Caco-2 (cell line): ENCODE measurements at regions not wholly inside any gene's neighbourhood (a gene's known extent, or its start where the extent isn't known, plus 50 kb on each side); places are given as distances from the start of the nearest gene placed in this dataset.

Experiments used
- BruUV-seq: library from RNA; stranded (reverse); fragments of 400-500 nt; replicated peaks from 2 replicates; lab custom pipeline; 2021; lab: Mats Ljungman, UMichigan
- CTCF ChIA-PET: fragments of 300-600 bp; sonication (Branson Sonifier 250); formaldehyde crosslinking; loops from one replicate; lab custom pipeline; 2022; ENCODE audit warnings: antibody characterized with exemption; lab: Charles Lee
- POLR2A ChIA-PET: fragments of 300-600 bp; sonication (Branson Sonifier 250); formaldehyde crosslinking; loops from one replicate; lab custom pipeline; 2022; ENCODE audit warnings: antibody characterized with exemption; lab: Charles Lee
- DNase-seq, 2 experiments: peaks; one replicate each; pipeline versions ENCODE4 v3.0.0 to v3.0.0-alpha.2; 2020 to 2022
- H3K27me3 ChIP-seq: replicated peaks from 2 replicates; pipeline ENCODE4 v1.6.0; 2011; ENCODE audit warnings: low read length; ENCODE audit not compliant: control insufficient read depth, insufficient read depth
- H3K36me3 ChIP-seq: 2 replicates; pipeline ENCODE4 v1.5.1; 2011; ENCODE audit warnings: low read length; ENCODE audit not compliant: control insufficient read depth, insufficient read depth
- H3K4me1 ChIP-seq: fragments of 250-450 bp; sonication (Bioruptor Pico); 2 replicates; pipeline ENCODE4 v1.5.1; 2020; ENCODE audit warnings: mild to moderate bottlenecking
- H3K4me3 ChIP-seq: 2 replicates; pipeline ENCODE4 v1.5.1; 2011; ENCODE audit warnings: low read depth, mild to moderate bottlenecking, control low read depth, low read length
- H3K9me3 ChIP-seq: fragments of 250-450 bp; sonication (Bioruptor Pico); 2 replicates; pipeline ENCODE4 v1.5.1; 2020; ENCODE audit warnings: mild to moderate bottlenecking, moderate library complexity
- H3K27ac Mint-ChIP-seq: one replicate; pipeline ENCODE4 v1.8.0; 2022; ENCODE audit warnings: mixed read lengths; ENCODE audit not compliant: unreplicated experiment
- H3K27me3 Mint-ChIP-seq: one replicate; pipeline ENCODE4 v1.8.0; 2022; ENCODE audit warnings: mixed read lengths; ENCODE audit not compliant: insufficient read depth, unreplicated experiment
- H3K36me3 Mint-ChIP-seq: one replicate; pipeline ENCODE4 v1.8.0; 2022; ENCODE audit warnings: mild to moderate bottlenecking, mixed read lengths; ENCODE audit not compliant: insufficient read depth, unreplicated experiment
- H3K4me1 Mint-ChIP-seq: one replicate; pipeline ENCODE4 v1.8.0; 2022; ENCODE audit warnings: low read depth, mixed read lengths; ENCODE audit not compliant: unreplicated experiment
- H3K4me3 Mint-ChIP-seq: one replicate; pipeline ENCODE4 v1.8.0; 2022; ENCODE audit warnings: mild to moderate bottlenecking, moderate library complexity, mixed read lengths; ENCODE audit not compliant: unreplicated experiment
- H3K9me3 Mint-ChIP-seq: one replicate; pipeline ENCODE4 v1.8.0; 2022; ENCODE audit warnings: mixed read lengths; ENCODE audit not compliant: unreplicated experiment
- intact Hi-C: fragments of 100-400 bp; cut with micrococcal nuclease; formaldehyde crosslinking; loops from one replicate; pipeline ENCODE4 v1.10.0; 2022; ENCODE audit not compliant: unreplicated experiment
- TF ChIP-seq, protein P1 (sequence below), 2 experiments: fragments of 200-600 bp in 1 of 2; IDR thresholded peaks; 1 replicate in 1 of 2; 2 replicates in 1 of 2; pipeline versions ENCODE4 v1.5.1 to v1.8.0; 2011 to 2022; ENCODE audit warnings: antibody characterized with exemption in 1 of 2, control low read depth in 1 of 2, inconsistent platforms in 1 of 2, low read depth in 1 of 2, low read length in 1 of 2, mild to moderate bottlenecking in 1 of 2, moderate library complexity in 1 of 2; ENCODE audit not compliant: insufficient read depth in 1 of 2, severe bottlenecking in 1 of 2, unreplicated experiment in 1 of 2

DNA sequence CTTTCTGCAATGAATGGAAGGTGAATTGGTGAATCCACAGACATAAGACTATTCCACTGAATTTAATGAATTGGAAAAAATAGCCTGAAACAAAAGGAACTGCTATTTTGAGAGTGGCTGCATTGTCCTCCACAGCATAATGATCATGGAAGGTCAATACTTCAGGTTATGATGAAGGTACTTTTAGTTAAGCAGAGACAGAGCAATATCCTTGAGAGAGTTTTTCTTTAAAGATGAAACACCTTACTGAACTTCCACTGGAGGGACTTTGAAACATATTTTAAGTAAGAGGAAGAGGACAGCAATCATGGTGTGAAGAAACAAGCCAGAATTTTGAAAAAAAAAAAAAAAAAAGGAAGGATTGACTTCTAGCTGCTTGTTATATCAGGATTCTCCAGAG is 68.8 kb upstream of the DPP10 start:
- H3K9me3 Mint-ChIP-seq: peaks cover 19% of the 10 kb centered on the region
- no peaks in the 10 kb centered on the region for H3K4me1 ChIP-seq
- peaks cover 6% of the 10 kb centered on the region for H3K9me3 ChIP-seq
- ChIA-PET CTCF (no interaction called here), POLR2A (no interaction called here)
- no peak overlapping the region for H3K27ac Mint-ChIP-seq
- H3K36me3 Mint-ChIP-seq: no peaks in the 10 kb centered on the region
- H3K27me3 Mint-ChIP-seq: no peaks in the 10 kb centered on the region
- intact Hi-C loops: no loop called here
- TF ChIP-seq, protein P1, sequence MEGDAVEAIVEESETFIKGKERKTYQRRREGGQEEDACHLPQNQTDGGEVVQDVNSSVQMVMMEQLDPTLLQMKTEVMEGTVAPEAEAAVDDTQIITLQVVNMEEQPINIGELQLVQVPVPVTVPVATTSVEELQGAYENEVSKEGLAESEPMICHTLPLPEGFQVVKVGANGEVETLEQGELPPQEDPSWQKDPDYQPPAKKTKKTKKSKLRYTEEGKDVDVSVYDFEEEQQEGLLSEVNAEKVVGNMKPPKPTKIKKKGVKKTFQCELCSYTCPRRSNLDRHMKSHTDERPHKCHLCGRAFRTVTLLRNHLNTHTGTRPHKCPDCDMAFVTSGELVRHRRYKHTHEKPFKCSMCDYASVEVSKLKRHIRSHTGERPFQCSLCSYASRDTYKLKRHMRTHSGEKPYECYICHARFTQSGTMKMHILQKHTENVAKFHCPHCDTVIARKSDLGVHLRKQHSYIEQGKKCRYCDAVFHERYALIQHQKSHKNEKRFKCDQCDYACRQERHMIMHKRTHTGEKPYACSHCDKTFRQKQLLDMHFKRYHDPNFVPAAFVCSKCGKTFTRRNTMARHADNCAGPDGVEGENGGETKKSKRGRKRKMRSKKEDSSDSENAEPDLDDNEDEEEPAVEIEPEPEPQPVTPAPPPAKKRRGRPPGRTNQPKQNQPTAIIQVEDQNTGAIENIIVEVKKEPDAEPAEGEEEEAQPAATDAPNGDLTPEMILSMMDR (IDR thresholded peaks at IDR 0.05; ENCODE audit: insufficient read depth in 1 of 2, low read depth in 1 of 2, low read length in 1 of 2, severe bottlenecking in 1 of 2, unreplicated experiment in 1 of 2): no peak
- H3K4me1 Mint-ChIP-seq: no peaks in the 10 kb centered on the region
- no peaks in the 10 kb centered on the region for H3K27me3 ChIP-seq
- BruUV-seq: no TSS peak
- no peak for DNase-seq
- H3K4me3 Mint-ChIP-seq: no peak overlapping the region
- H3K4me3 ChIP-seq: no peak overlapping the region
- no peaks in the 10 kb centered on the region for H3K36me3 ChIP-seq

DNA sequence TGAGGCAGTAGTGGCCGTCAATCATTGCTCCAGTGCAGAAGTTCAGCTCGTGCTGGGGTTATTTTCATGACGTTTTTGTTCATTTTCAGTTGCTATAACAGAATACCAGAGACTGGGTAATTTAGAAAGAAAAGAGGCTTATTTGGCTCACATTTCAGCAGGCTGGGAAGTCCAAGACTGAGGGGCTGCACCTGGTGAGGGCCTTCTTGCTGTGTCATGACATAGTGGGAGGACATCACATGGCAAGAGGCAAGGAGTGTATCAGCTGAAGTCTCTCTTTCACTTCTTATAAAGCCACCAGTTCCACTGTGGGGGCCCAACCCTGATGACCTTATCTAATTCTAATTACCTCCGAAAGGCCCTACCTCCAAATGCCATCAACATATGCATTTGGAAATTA is 58.0 kb upstream of the DPP10 start:
- BruUV-seq: no TSS peak
- H3K4me1 ChIP-seq: no peaks in the 10 kb centered on the region
- Mint-ChIP-seq H3K36me3 (no peaks in the 10 kb centered on the region), H3K27ac (no peak overlapping the region), H3K4me1 (no peaks in the 10 kb centered on the region), H3K4me3 (no peak overlapping the region), H3K9me3 (no peaks in the 10 kb centered on the region), H3K27me3 (peaks cover 2% of the 10 kb centered on the region)
- POLR2A ChIA-PET: no interaction called here
- no peaks in the 10 kb centered on the region for H3K36me3 ChIP-seq
- H3K4me3 ChIP-seq: no peak overlapping the region
- intact Hi-C loops: no loop called here
- CTCF ChIA-PET: no interaction called here
- DNase-seq: no peak
- TF ChIP-seq, protein P1 (IDR thresholded peaks at IDR 0.05; ENCODE audit: insufficient read depth in 1 of 2, low read depth in 1 of 2, low read length in 1 of 2, severe bottlenecking in 1 of 2, unreplicated experiment in 1 of 2): no peak
- no peaks in the 10 kb centered on the region for H3K27me3 ChIP-seq
- no peaks in the 10 kb centered on the region for H3K9me3 ChIP-seq

DNA sequence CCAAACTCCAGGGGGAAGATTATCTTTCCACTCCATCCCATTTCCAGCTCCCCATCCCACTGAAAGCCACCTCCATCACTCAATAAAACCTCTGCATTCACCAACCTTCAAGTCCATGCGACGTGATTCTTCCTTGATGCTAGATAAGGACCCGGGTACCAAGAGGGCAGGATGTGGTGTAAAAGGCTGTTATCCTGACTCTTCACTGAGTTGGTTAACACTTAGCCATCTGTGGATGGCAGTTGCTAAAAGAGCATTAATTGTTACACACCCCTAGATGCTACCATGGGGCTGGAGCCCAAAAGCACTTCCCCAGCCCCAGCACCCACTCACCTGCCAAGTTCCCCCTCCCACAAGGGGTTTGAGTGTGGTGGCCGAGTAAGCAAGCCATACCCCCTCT is 53.4 kb upstream of the DPP10 start:
- H3K4me3 Mint-ChIP-seq: no peak overlapping the region
- Histone ChIP-seq H3K27me3 (no peaks in the 10 kb centered on the region), H3K4me3 (no peak overlapping the region), H3K36me3 (no peaks in the 10 kb centered on the region), H3K9me3 (no peaks in the 10 kb centered on the region; the same call in 1 of the 2 replicates), H3K4me1 (no peaks in the 10 kb centered on the region)
- intact Hi-C loops: no loop called here
- H3K27me3 Mint-ChIP-seq: peaks cover 2% of the 10 kb centered on the region
- H3K9me3 Mint-ChIP-seq: no peaks in the 10 kb centered on the region
- ChIA-PET CTCF (no interaction called here), POLR2A (no interaction called here)
- TF ChIP-seq, protein P1 (IDR thresholded peaks at IDR 0.05; ENCODE audit: insufficient read depth in 1 of 2, low read depth in 1 of 2, low read length in 1 of 2, severe bottlenecking in 1 of 2, unreplicated experiment in 1 of 2): no peak
- no peaks in the 10 kb centered on the region for H3K36me3 Mint-ChIP-seq
- BruUV-seq: no TSS peak
- H3K4me1 Mint-ChIP-seq: no peaks in the 10 kb centered on the region
- H3K27ac Mint-ChIP-seq: no peak overlapping the region
- DNase-seq: no peak
